Stimulated activated naive B cell treated with anti-CD40 and anti-IgM and Interleukin-4, amounts not matched to agents 10 μg/mL and 1 μg/mL and 100 μg/mL, for 72 hours (primary cell): ENCODE measurements at regions not wholly inside any gene's neighbourhood (a gene's known extent, or its start where the extent isn't known, plus 50 kb on each side); places are given as distances from the start of the nearest gene placed in this dataset.

Experiments used
- ATAC-seq, 2 donors: fragments of 150-1000 bp; cut with Tn5 transposase; replicated peaks; 2 replicates each; pipeline ENCODE4 v1.10.0; 2021; ENCODE audit warnings: moderate library complexity in 1 of 2
- DNase-seq: peaks from one replicate; pipeline ENCODE4 v3.0.0; 2021
- H3K27ac Mint-ChIP-seq: one replicate; pipeline ENCODE4 v1.8.0; 2022; ENCODE audit warnings: mild to moderate bottlenecking, mixed read lengths
- H3K27me3 Mint-ChIP-seq, 2 donors: one replicate each; pipeline ENCODE4 v1.8.0; 2022; ENCODE audit warnings: mixed read lengths in 2 of 2
- H3K36me3 Mint-ChIP-seq, 2 donors: one replicate each; pipeline ENCODE4 v1.8.0; 2022; ENCODE audit warnings: mixed read lengths in 2 of 2, mild to moderate bottlenecking in 1 of 2
- H3K4me1 Mint-ChIP-seq, 2 donors: one replicate each; pipeline ENCODE4 v1.8.0; 2022; ENCODE audit warnings: mixed read lengths in 2 of 2, mild to moderate bottlenecking in 1 of 2
- H3K4me3 Mint-ChIP-seq, 2 donors: one replicate each; pipeline ENCODE4 v1.8.0; 2022; ENCODE audit warnings: mild to moderate bottlenecking in 2 of 2, mixed read lengths in 2 of 2, moderate library complexity in 1 of 2
- H3K9me3 Mint-ChIP-seq, 2 donors: one replicate each; pipeline ENCODE4 v1.8.0; 2022; ENCODE audit warnings: mixed read lengths in 2 of 2, mild to moderate bottlenecking in 1 of 2

GRCh38 chr3:106920609-106921008, 456.6 kb upstream of the CCDC54 start:
- H3K4me3 Mint-ChIP-seq = no peak overlapping the region

GRCh38 chr3:106929081-106929480, 448.2 kb upstream of the CCDC54 start:
- no peaks in the 10 kb centered on the region for H3K9me3 Mint-ChIP-seq
- no peaks in the 10 kb centered on the region for H3K36me3 Mint-ChIP-seq
- DNase-seq (no peak), ATAC-seq (no peak)
- H3K27ac Mint-ChIP-seq = no peak overlapping the region
- no peaks in the 10 kb centered on the region for H3K4me1 Mint-ChIP-seq
- H3K27me3 Mint-ChIP-seq = no peaks in the 10 kb centered on the region
- no peak overlapping the region for H3K4me3 Mint-ChIP-seq

More at GRCh38 chr3:106920609-106921008, 456.6 kb upstream of the CCDC54 start:
- Mint-ChIP-seq H3K4me1 (no peaks in the 10 kb centered on the region), H3K36me3 (no peaks in the 10 kb centered on the region), H3K27ac (no peak overlapping the region), H3K27me3 (no peaks in the 10 kb centered on the region), H3K9me3 (no peaks in the 10 kb centered on the region)
- DNase-seq (no peak), ATAC-seq (no peak)

- no peaks in the 10 kb centered on the region for H3K9me3 Mint-ChIP-seq
- H3K27me3 Mint-ChIP-seq = no peaks in the 10 kb centered on the region
- ATAC-seq (no peak), DNase-seq (no peak)
- no peak overlapping the region for H3K27ac Mint-ChIP-seq
- no peak overlapping the region for H3K4me3 Mint-ChIP-seq
- H3K36me3 Mint-ChIP-seq = no peaks in the 10 kb centered on the region
- H3K4me1 Mint-ChIP-seq = no peaks in the 10 kb centered on the region
Measured at GRCh38 chr3:106930086-106930485, 447.2 kb upstream of the CCDC54 start.

GRCh38 chr3:106931904-106932303, 445.3 kb upstream of the CCDC54 start:
- H3K27ac Mint-ChIP-seq = no peak overlapping the region
- ATAC-seq (no peak), DNase-seq (no peak)
- H3K4me1 Mint-ChIP-seq = no peaks in the 10 kb centered on the region
- no peaks in the 10 kb centered on the region for H3K27me3 Mint-ChIP-seq
- H3K4me3 Mint-ChIP-seq = no peak overlapping the region
- no peaks in the 10 kb centered on the region for H3K36me3 Mint-ChIP-seq
- H3K9me3 Mint-ChIP-seq = no peaks in the 10 kb centered on the region

- no peaks in the 10 kb centered on the region for H3K36me3 Mint-ChIP-seq
- DNase-seq (no peak), ATAC-seq (no peak)
- H3K27ac Mint-ChIP-seq = no peak overlapping the region
- H3K4me3 Mint-ChIP-seq = no peak overlapping the region
- H3K27me3 Mint-ChIP-seq = no peaks in the 10 kb centered on the region
- peaks cover 0 to 1% of the 10 kb centered on the region in 2 donors for H3K9me3 Mint-ChIP-seq
- H3K4me1 Mint-ChIP-seq = no peaks in the 10 kb centered on the region
Measured at GRCh38 chr3:106936337-106936736, 440.9 kb upstream of the CCDC54 start.

GRCh38 chr3:106942051-106942450, 435.2 kb upstream of the CCDC54 start:
- DNase-seq (no peak), ATAC-seq (no peak)
- Mint-ChIP-seq H3K27ac (no peak overlapping the region), H3K4me1 (peaks cover 11 to 18% of the 10 kb centered on the region in 2 donors), H3K36me3 (no peaks in the 10 kb centered on the region), H3K27me3 (no peaks in the 10 kb centered on the region), H3K4me3 (no peak overlapping the region), H3K9me3 (peaks cover 0 to 4% of the 10 kb centered on the region in 2 donors)

- no peak for DNase-seq
- Mint-ChIP-seq H3K36me3 (no peaks in the 10 kb centered on the region), H3K4me3 (no peak overlapping the region), H3K27me3 (no peaks in the 10 kb centered on the region), H3K4me1 (peaks cover 11 to 18% of the 10 kb centered on the region in 2 donors), H3K27ac (no peak overlapping the region), H3K9me3 (peaks cover 0 to 4% of the 10 kb centered on the region in 2 donors)
- ATAC-seq = no peak
Measured at GRCh38 chr3:106943071-106943470, 434.2 kb upstream of the CCDC54 start.

GRCh38 chr3:106945435-106945834, 431.8 kb upstream of the CCDC54 start:
- Mint-ChIP-seq H3K27ac (no peak overlapping the region), H3K4me3 (no peak overlapping the region), H3K36me3 (no peaks in the 10 kb centered on the region), H3K9me3 (peaks cover 0 to 3% of the 10 kb centered on the region in 2 donors), H3K4me1 (peaks cover 11 to 18% of the 10 kb centered on the region in 2 donors), H3K27me3 (no peaks in the 10 kb centered on the region)
- DNase-seq (no peak), ATAC-seq (peak; percentile 62 to 64)

- H3K9me3 Mint-ChIP-seq = peaks cover 0 to 3% of the 10 kb centered on the region in 2 donors
- no peak overlapping the region for H3K27ac Mint-ChIP-seq
- DNase-seq (no peak), ATAC-seq (no peak)
- no peaks in the 10 kb centered on the region for H3K27me3 Mint-ChIP-seq
- H3K4me1 Mint-ChIP-seq = peaks cover 11 to 18% of the 10 kb centered on the region in 2 donors
- H3K4me3 Mint-ChIP-seq = no peak overlapping the region
- H3K36me3 Mint-ChIP-seq = no peaks in the 10 kb centered on the region
Measured at GRCh38 chr3:106946866-106947265, 430.4 kb upstream of the CCDC54 start.

- H3K27ac Mint-ChIP-seq = no peak overlapping the region
- DNase-seq = no peak
- peaks cover 0 to 1% of the 10 kb centered on the region in 2 donors for H3K9me3 Mint-ChIP-seq
Measured at GRCh38 chr3:106957029-106957428, 420.2 kb upstream of the CCDC54 start.

GRCh38 chr3:106962993-106963392, 414.2 kb upstream of the CCDC54 start:
- no peak overlapping the region for H3K27ac Mint-ChIP-seq
- H3K27me3 Mint-ChIP-seq = no peaks in the 10 kb centered on the region
- H3K4me1 Mint-ChIP-seq = peaks cover 0 to 2% of the 10 kb centered on the region in 2 donors
- no peak for DNase-seq
- no peak overlapping the region for H3K4me3 Mint-ChIP-seq
- ATAC-seq = no peak
- H3K36me3 Mint-ChIP-seq = no peaks in the 10 kb centered on the region
- H3K9me3 Mint-ChIP-seq = no peaks in the 10 kb centered on the region

More at GRCh38 chr3:106957029-106957428, 420.2 kb upstream of the CCDC54 start:
- Mint-ChIP-seq H3K4me1 (peaks cover 0 to 2% of the 10 kb centered on the region in 2 donors), H3K27me3 (no peaks in the 10 kb centered on the region), H3K36me3 (no peaks in the 10 kb centered on the region), H3K4me3 (no peak overlapping the region)
- no peak for ATAC-seq

GRCh38 chr3:106963442-106963841, 413.8 kb upstream of the CCDC54 start:
- ATAC-seq = no peak
- no peak for DNase-seq
- Mint-ChIP-seq H3K27me3 (no peaks in the 10 kb centered on the region), H3K4me1 (peaks cover 0 to 2% of the 10 kb centered on the region in 2 donors), H3K36me3 (no peaks in the 10 kb centered on the region), H3K9me3 (no peaks in the 10 kb centered on the region), H3K27ac (no peak overlapping the region), H3K4me3 (no peak overlapping the region)

- Mint-ChIP-seq H3K4me3 (no peak overlapping the region), H3K27me3 (no peaks in the 10 kb centered on the region), H3K4me1 (peaks cover 0 to 2% of the 10 kb centered on the region in 2 donors), H3K9me3 (no peaks in the 10 kb centered on the region), H3K36me3 (no peaks in the 10 kb centered on the region), H3K27ac (no peak overlapping the region)
- ATAC-seq (no peak), DNase-seq (no peak)
Measured at GRCh38 chr3:106965307-106965706, 411.9 kb upstream of the CCDC54 start.

- Mint-ChIP-seq H3K27me3 (no peaks in the 10 kb centered on the region), H3K27ac (no peak overlapping the region), H3K9me3 (no peaks in the 10 kb centered on the region)
Measured at GRCh38 chr3:106969596-106969995, 407.6 kb upstream of the CCDC54 start.

GRCh38 chr3:106981392-106981791, 395.8 kb upstream of the CCDC54 start:
- Mint-ChIP-seq H3K36me3 (no peaks in the 10 kb centered on the region), H3K4me3 (no peak overlapping the region), H3K27me3 (no peaks in the 10 kb centered on the region), H3K27ac (no peak overlapping the region), H3K4me1 (no peaks in the 10 kb centered on the region), H3K9me3 (no peaks in the 10 kb centered on the region)
- ATAC-seq (no peak), DNase-seq (no peak)

More at GRCh38 chr3:106969596-106969995, 407.6 kb upstream of the CCDC54 start:
- H3K4me3 Mint-ChIP-seq = no peak overlapping the region
- H3K4me1 Mint-ChIP-seq = no peaks in the 10 kb centered on the region
- no peak for DNase-seq
- no peaks in the 10 kb centered on the region for H3K36me3 Mint-ChIP-seq
- no peak for ATAC-seq

- H3K36me3 Mint-ChIP-seq = no peaks in the 10 kb centered on the region
- no peak overlapping the region for H3K27ac Mint-ChIP-seq
- ATAC-seq (no peak), DNase-seq (no peak)
- peaks cover 0 to 5% of the 10 kb centered on the region in 2 donors for H3K27me3 Mint-ChIP-seq
- H3K4me1 Mint-ChIP-seq = no peaks in the 10 kb centered on the region
- H3K4me3 Mint-ChIP-seq = no peak overlapping the region
- peaks cover 5 to 6% of the 10 kb centered on the region in 2 donors for H3K9me3 Mint-ChIP-seq
Measured at GRCh38 chr3:106985721-106986120, 391.5 kb upstream of the CCDC54 start.
